ENCODE measurements at regions not wholly inside any gene's neighbourhood (a gene's known extent, or its start where the extent isn't known, plus 50 kb on each side); places are given as distances from the start of the nearest gene placed in this dataset.

- TF ChIP-seq POLR2A (IDR thresholded peaks at IDR 0.05): no peak
- no peak for TF ChIP-seq CTCF (IDR thresholded peaks at IDR 0.05)
- TF ChIP-seq POLR2AphosphoS5 (IDR thresholded peaks at IDR 0.05): no peak
Observed at GRCh38 chr20:11076434-11077105, 402.8 kb upstream of the JAG1 start.

All from sigmoid colon (tissue), 4 donors.